ENCODE measurements at regions not wholly inside any gene's neighbourhood (a gene's known extent, or its start where the extent isn't known, plus 50 kb on each side); places are given as distances from the start of the nearest gene placed in this dataset.
"Not testable (repeated sequence)": the region's sequence is repeated elsewhere in the genome, so short reads cannot be mapped to it uniquely, and the experiment has no call there.

GRCh38 chr22:34324763-34325162 lies 404.5 kb upstream of the LARGE1 start:
- DNase-seq: no peak

- no peak for DNase-seq
These were observed 406.6 kb upstream of the LARGE1 start for GRCh38 chr22:34326901-34327300.

- no peak for DNase-seq
These were observed 410.2 kb upstream of the LARGE1 start for GRCh38 chr22:34330432-34330831.

GRCh38 chr22:34333285-34333684 lies 413.0 kb upstream of the LARGE1 start:
- DNase-seq: no peak

GRCh38 chr22:34334893-34335292 lies 414.6 kb upstream of the LARGE1 start:
- DNase-seq: no peak

- no peak for DNase-seq
These were observed 424.4 kb upstream of the LARGE1 start for GRCh38 chr22:34344702-34345101.

- no peak for DNase-seq
These were observed 434.0 kb upstream of the LARGE1 start for GRCh38 chr22:34354071-34354817.

GRCh38 chr22:34356481-34356880 lies 436.2 kb upstream of the LARGE1 start:
- DNase-seq: no peak

GRCh38 chr22:34370711-34371110 lies 450.4 kb upstream of the LARGE1 start:
- no peak for DNase-seq

GRCh38 chr22:34379825-34380224 lies 459.5 kb upstream of the LARGE1 start:
- DNase-seq: no peak

- DNase-seq: no peak
These were observed 460.3 kb upstream of the LARGE1 start for GRCh38 chr22:34380532-34380931.

GRCh38 chr22:34390400-34390799 lies 470.1 kb upstream of the LARGE1 start:
- no peak for DNase-seq

- no peak for DNase-seq
These were observed 475.1 kb upstream of the LARGE1 start for GRCh38 chr22:34395370-34395769.

GRCh38 chr22:34403667-34404066 lies 483.4 kb upstream of the LARGE1 start:
- no peak for DNase-seq

GRCh38 chr22:34410111-34410510 lies 489.8 kb upstream of the LARGE1 start:
- no peak for DNase-seq

GRCh38 chr22:34414467-34415440 lies 494.5 kb upstream of the LARGE1 start:
- DNase-seq: peak; percentile 24

- DNase-seq: no peak
These were observed 496.0 kb upstream of the LARGE1 start for GRCh38 chr22:34416022-34416860.

- not testable (repeated sequence) for DNase-seq
These were observed 502.7 kb upstream of the LARGE1 start for GRCh38 chr22:34422948-34423347.

- no peak for DNase-seq
These were observed 507.2 kb upstream of the LARGE1 start for GRCh38 chr22:34427436-34427835.

GRCh38 chr22:34427841-34428240 lies 507.6 kb upstream of the LARGE1 start:
- no peak for DNase-seq

GRCh38 chr22:34429314-34429713 lies 509.0 kb upstream of the LARGE1 start:
- no peak for DNase-seq

GRCh38 chr22:34430386-34430785 lies 510.1 kb upstream of the LARGE1 start:
- DNase-seq: no peak

- no peak for DNase-seq
These were observed 514.1 kb upstream of the LARGE1 start for GRCh38 chr22:34434371-34434770.
